ENCODE measurements at regions not wholly inside any gene's neighbourhood (a gene's known extent, or its start where the extent isn't known, plus 50 kb on each side); places are given as distances from the start of the nearest gene placed in this dataset.

DNA sequence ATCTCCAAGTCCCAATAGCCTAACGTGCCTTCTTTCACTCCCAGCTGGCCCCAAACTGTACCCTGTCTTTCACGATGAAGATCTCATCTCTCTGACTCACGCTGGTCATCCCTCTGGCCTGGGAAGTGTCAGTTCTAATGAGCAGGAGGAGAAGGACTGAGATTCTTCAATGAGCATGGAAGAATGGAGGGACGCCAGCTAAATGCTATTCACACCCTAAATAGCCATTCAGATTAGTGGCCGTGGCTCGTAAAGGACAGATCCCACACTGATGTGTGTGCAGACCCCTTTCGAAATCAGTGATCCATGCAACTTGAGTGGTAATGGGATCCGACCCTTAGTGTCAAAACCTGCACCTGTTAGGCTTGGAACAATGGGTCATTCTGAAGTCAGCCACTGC is 75.9 kb upstream of the SMYD2 start:
- no peak for DNase-seq (ENCODE audit: low spot score)

DNA sequence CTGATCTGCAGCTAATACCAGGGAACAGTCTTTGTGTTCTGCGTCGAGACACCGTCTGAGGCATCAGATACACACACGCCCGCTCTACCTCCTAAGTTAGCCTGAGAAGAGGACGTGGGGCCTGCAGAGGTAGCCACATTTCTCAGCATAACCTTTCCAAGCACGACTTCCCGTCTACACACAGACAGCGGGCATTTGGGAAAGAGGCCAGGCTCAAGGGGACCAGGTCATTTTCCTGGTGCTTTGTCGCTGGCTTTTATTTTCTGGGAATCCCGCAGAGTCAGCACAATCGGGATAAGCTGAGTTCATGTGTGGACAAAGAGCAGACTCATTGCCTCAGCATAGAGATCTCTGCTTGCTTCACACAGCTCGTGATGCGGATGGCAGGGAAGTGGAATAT is 72.5 kb upstream of the SMYD2 start:
- no peak for DNase-seq (ENCODE audit: low spot score)

DNA sequence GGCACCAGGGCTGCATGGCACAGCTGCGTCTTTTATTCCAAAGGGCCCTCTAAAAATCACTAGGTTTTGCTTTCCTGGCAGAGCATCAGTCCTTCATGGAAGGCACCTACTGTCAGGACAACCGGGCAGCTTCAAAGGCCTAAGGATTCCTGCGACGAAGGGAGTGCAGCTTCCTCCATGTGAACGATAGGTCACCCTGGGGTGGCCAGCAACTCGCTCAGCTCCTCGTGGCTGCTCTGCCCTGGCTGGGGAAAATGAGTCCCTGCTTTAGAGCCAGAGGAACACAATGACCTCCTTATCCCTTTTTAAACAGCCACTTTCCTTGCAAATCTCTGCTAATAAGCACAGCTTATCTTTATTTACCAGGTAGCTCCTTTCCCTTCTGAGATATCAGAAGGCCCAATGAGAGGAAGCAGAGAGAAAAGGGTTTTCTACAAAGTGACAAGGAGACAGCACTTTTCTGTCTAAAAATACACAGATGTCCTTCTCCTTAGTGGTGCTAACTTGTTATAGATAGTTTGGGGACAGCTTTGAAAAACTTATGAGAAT is 71.6 kb upstream of the SMYD2 start:
- DNase-seq (ENCODE audit: low spot score), result no peak

DNA sequence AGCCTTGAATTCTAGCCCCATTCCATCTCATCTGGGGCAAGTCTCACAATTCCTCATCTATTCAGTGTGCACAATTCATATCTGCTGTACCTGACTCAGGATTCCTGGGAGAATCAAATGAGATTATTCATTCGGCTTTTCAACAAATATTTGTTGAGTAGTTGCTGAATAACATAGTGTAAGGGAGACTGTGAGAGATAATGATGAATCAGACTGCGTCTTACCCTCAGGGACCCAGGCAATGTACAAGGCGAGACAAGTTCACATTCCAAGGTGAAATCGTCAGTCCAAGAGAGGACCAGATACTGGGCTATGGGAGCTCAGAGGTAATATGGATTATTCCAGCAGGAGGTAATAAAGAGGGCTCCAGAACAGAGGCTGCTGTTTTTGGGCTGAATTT is 67.8 kb upstream of the SMYD2 start:
- no peak for DNase-seq (ENCODE audit: low spot score)

DNA sequence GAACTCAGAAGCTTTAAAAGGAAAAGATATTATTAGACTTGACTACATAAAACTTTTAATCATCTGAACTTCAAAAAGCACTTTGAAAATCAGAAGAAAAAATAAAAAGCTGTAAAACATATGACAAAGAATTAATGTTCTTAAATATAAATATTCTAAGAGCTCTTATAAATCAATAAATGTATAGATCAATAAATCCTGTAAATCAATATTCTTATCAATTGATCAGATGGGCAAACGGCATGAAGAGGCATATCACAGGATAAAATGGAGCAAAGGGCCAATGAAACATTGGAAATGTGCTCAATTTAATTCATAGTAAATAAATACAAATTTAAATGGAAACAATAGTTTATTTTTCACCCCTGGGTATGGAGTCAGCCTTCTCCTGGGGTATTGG is 66.1 kb upstream of the SMYD2 start:
- DNase-seq (ENCODE audit: low spot score), result no peak

DNA sequence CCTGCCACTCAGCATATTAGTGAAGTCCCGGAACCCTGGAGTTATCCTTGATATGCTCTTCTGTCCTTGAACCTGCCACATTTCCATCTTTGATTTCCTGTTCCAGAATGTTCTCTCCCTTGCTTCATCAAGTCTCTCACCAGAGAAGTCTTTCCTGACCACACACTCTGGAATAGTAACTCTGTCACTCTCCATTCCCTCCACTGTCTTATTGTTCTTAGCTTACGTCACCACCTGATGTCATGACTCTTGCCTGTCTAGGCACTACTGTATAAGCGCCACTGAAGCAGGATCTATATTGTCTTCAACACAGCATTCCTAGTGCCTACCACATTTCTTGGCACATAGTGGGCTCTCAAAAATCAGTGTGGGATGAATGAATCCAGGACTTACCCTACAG is 65.4 kb upstream of the SMYD2 start:
- no peak for DNase-seq (ENCODE audit: low spot score)

DNA sequence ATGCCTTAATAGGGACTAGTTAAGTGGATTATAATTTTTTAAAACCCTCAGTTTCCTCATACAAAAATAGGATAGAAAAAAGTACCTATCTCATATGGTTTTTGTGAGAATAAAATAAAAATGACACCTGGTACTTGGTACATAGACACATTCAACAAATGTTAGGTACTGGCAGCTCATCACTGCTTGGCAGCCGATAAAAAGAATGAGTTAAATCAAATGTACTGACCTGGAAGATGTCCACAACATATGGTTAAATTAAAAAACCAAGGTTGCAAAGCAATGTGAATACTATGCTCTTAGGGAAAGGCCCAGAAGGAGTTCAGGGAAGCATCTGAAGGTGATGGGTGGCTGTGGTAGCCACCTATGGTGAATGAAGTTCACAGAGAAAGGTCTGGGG is 64.9 kb upstream of the SMYD2 start:
- no peak for DNase-seq (ENCODE audit: low spot score)

DNA sequence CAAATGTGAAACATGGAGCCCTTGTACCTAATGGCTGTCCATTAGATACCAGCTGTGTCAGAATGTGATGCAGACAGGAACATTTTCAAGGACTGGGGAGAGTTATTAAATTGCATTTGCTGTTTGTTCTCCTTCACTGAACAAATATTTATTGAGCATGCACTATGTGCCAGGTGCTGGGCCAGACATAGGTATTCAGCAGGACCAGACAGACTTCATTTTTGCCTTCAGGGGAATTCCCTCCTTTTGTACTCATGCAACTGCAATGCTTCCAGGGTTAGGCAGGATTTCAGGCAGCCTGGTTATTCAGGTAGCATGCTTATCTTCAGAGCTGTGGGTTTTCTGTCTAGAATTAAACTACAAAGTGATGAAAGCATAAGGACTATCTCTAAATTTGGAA is 64.2 kb upstream of the SMYD2 start:
- DNase-seq (ENCODE audit: low spot score), result no peak

DNA sequence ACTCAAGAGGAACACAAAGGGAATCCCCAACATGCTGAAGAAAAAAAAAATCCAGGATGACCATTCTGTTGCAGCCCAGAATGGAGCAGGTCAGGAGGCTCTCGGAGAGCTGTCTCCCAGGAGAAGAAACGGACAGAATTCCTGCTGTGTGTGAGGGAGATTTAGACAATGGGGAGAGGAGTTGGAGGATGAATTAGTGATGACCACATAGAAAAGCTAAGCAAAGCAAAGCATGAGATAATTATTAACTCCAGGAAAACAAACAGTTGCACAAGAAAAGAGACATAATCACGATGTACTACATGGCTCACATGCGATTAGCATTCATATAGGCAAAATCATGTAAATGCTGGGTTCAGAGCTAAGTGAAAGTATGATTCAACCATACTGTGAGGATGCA is 61.1 kb upstream of the SMYD2 start:
- no peak for DNase-seq (ENCODE audit: low spot score)

DNA sequence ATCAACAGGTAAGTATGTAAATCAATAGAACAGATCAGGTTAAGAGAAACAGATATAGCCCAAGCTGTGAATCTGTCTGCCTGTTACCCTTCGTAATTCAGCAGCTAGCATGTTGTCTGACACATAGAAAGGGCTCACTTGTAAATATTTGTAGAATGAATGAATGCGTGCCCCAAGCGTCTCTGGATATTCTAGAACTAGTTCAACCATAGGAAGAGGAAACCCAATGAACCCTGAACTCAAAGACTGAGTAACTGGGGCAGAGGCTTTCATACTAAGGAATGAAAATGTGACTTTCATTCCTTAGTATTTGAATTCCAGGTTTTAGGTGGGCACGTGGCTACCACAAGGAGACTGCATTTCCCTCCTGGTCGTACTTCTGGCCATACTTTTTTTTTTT is 60.1 kb upstream of the SMYD2 start:
- no peak for DNase-seq (ENCODE audit: low spot score)

DNA sequence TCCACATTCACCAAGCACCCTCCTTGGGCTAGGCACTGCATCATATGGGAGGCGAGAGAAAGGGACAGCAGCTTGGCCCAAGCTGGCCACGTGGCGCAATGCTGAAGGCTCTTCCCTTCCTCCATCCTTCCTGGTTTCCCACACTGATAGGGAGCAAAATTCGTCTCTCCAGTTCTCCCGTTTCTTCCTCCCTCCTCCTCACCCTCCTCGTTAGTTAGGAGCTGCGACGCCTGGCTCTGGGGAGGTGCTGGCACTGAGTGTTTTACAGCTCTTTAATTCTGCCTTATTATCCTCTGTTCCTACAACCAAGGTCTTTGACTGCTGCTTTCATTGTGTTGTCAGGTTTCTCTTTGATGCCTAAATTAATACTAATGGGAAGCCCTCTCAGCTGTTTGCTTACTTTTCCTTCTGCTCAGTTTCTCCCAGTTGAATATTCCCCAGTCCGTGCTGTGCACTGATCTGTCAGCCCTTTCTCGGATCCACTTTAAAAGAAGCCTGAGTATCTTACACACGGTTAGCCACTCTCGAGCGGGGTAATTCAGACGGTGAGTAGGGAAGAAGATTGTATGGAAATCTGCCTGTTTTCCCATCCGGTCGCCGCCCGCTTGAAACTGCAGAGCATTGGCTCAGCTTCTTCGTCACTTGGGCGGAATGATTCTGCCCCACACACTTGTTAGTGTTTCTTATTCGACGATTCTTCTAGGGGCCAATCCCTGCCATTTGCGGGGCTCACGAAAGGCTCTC is 56.2 kb upstream of the SMYD2 start:
- no peak for DNase-seq (ENCODE audit: low spot score)

DNA sequence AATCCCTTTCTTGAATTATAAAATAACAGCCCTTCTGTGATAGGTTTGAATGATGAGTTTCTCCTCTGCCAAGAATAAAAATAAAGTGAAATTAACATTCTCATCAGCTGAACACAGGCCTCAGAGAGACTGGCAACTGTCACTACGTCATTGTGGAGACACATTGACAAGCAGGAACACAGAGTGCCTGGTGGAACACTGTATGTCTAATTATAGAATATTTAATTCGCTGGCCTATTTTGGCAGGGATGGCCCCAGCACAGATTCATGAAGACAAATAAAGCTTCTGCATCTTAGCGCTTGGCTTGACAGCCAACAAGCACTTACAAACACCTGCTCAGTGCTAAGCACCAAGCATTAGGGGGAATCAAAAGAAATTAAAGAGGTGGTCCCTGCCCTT is 52.0 kb upstream of the SMYD2 start:
- DNase-seq (ENCODE audit: low spot score), result no peak

DNA sequence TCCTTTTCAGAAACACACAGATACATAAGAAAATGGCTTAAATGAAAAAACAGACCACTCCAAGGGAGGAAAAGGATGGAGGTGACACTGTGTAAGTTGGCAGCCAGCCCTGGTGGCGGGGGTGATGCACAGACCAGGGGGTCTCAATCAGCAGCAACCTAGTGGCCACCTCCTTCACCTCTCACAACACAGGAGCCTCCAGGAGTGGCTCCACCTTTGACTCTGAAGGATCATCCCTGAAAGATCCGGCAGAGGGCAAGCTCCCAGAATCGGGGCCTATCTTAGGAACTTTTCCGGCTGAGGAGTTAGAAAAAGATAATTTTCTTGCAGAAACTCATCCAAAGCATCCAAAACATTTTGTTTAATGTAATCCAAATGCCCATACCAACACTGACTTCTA is 51.2 kb upstream of the SMYD2 start:
- DNase-seq (ENCODE audit: low spot score), result no peak
